Parathyroid adenoma (tissue), 2 donors: ENCODE measurements at regions not wholly inside any gene's neighbourhood (a gene's known extent, or its start where the extent isn't known, plus 50 kb on each side); places are given as distances from the start of the nearest gene placed in this dataset.

Source experiments
- H2AFZ ChIP-seq: fragments of 300-600 bp; sonication (generic); one replicate; pipeline ENCODE4 v1.7.0; 2017; ENCODE audit warnings: antibody characterized with exemption, mild to moderate bottlenecking
- H3K27ac ChIP-seq: fragments of 300-600 bp; sonication (generic); one replicate; pipeline ENCODE4 v1.7.0; 2017
- H3K27me3 ChIP-seq: fragments of 300-600 bp; sonication (generic); one replicate; pipeline ENCODE4 v1.7.0; 2017; ENCODE audit warnings: low read length; ENCODE audit not compliant: control insufficient read depth, insufficient read depth
- H3K36me3 ChIP-seq: fragments of 300-600 bp; sonication (generic); one replicate; pipeline ENCODE4 v1.7.0; 2017; ENCODE audit warnings: low read length; ENCODE audit not compliant: control insufficient read depth, insufficient read depth
- H3K4me1 ChIP-seq: fragments of 300-600 bp; sonication (generic); one replicate; pipeline ENCODE4 v1.7.0; 2017; ENCODE audit warnings: control low read depth
- H3K4me2 ChIP-seq: fragments of 300-600 bp; sonication (generic); one replicate; pipeline ENCODE4 v1.7.0; 2017; ENCODE audit warnings: low read length
- H3K4me3 ChIP-seq: fragments of 300-600 bp; sonication (generic); one replicate; pipeline ENCODE4 v1.7.0; 2017; ENCODE audit warnings: low read depth, low read length
- H3K79me2 ChIP-seq: fragments of 300-600 bp; sonication (generic); one replicate; pipeline ENCODE4 v1.7.0; 2017; ENCODE audit warnings: control low read depth
- H3K9ac ChIP-seq: fragments of 300-600 bp; sonication (generic); one replicate; pipeline ENCODE4 v1.7.0; 2017; ENCODE audit warnings: mild to moderate bottlenecking
- H3K9me3 ChIP-seq: fragments of 300-600 bp; sonication (generic); one replicate; pipeline ENCODE4 v1.7.0; 2017; ENCODE audit warnings: low read length; ENCODE audit not compliant: control insufficient read depth
- TF ChIP-seq, protein P1 (sequence below): fragments of 300-600 bp; sonication (generic); IDR thresholded peaks from one replicate; pipeline ENCODE4 v1.7.0; 2017; ENCODE audit warnings: antibody characterized with exemption, mild to moderate bottlenecking
- donor health status: primary hyperparathyroidism.

DNA sequence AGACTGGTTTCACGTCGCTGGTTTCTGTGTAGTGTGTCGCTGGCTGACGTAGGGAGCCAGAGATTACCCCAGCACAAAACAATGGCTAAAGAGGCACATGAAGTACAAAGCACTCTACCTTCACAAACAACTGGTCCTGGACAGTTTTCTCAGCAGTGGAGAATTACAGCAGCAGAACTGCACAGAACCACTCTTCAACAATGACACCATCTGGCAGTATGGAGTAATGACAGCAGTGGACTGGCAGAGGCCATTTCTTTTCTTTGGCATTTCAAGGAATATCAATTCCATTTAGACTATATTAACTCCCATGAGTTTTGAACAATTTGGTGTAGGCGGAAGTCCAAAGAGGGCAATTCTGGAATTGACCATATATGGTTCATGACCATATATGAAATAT lies 1074.1 kb downstream of the AACS start:
- no peaks in the 10 kb centered on the region for H3K36me3 ChIP-seq
- H3K4me3 ChIP-seq = no peak overlapping the region
- no peak overlapping the region for H3K9ac ChIP-seq
- no peak overlapping the region for H3K4me2 ChIP-seq
- H2AFZ ChIP-seq = no peak overlapping the region
- H3K27me3 ChIP-seq = no peaks in the 10 kb centered on the region
- TF ChIP-seq, protein P1, sequence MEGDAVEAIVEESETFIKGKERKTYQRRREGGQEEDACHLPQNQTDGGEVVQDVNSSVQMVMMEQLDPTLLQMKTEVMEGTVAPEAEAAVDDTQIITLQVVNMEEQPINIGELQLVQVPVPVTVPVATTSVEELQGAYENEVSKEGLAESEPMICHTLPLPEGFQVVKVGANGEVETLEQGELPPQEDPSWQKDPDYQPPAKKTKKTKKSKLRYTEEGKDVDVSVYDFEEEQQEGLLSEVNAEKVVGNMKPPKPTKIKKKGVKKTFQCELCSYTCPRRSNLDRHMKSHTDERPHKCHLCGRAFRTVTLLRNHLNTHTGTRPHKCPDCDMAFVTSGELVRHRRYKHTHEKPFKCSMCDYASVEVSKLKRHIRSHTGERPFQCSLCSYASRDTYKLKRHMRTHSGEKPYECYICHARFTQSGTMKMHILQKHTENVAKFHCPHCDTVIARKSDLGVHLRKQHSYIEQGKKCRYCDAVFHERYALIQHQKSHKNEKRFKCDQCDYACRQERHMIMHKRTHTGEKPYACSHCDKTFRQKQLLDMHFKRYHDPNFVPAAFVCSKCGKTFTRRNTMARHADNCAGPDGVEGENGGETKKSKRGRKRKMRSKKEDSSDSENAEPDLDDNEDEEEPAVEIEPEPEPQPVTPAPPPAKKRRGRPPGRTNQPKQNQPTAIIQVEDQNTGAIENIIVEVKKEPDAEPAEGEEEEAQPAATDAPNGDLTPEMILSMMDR = no peak
- no peaks in the 10 kb centered on the region for H3K9me3 ChIP-seq
- no peaks in the 10 kb centered on the region for H3K79me2 ChIP-seq
- H3K4me1 ChIP-seq = no peaks in the 10 kb centered on the region
- H3K27ac ChIP-seq = no peak overlapping the region

GRCh38 chr12:126144603-126145002 lies 1079.4 kb downstream of the AACS start:
- no peaks in the 10 kb centered on the region for H3K27me3 ChIP-seq
- H3K27ac ChIP-seq = no peak overlapping the region
- H3K9me3 ChIP-seq = no peaks in the 10 kb centered on the region
- no peaks in the 10 kb centered on the region for H3K4me1 ChIP-seq
- H3K36me3 ChIP-seq = no peaks in the 10 kb centered on the region
- H3K79me2 ChIP-seq = no peaks in the 10 kb centered on the region
- no peak overlapping the region for H3K4me3 ChIP-seq
- no peak overlapping the region for H2AFZ ChIP-seq
- no peak overlapping the region for H3K4me2 ChIP-seq
- TF ChIP-seq, protein P1 = no peak
- H3K9ac ChIP-seq = no peak overlapping the region

- Histone ChIP-seq H3K9ac (no peak overlapping the region), H3K9me3 (no peaks in the 10 kb centered on the region), H3K79me2 (no peaks in the 10 kb centered on the region), H2AFZ (no peak overlapping the region), H3K27ac (no peak overlapping the region), H3K27me3 (no peaks in the 10 kb centered on the region), H3K4me1 (no peaks in the 10 kb centered on the region), H3K36me3 (no peaks in the 10 kb centered on the region), H3K4me3 (no peak overlapping the region), H3K4me2 (no peak overlapping the region)
- TF ChIP-seq, protein P1 = no peak
Measured at GRCh38 chr12:126147321-126147720, 1082.1 kb downstream of the AACS start.

GRCh38 chr12:126156806-126157574 lies 1091.8 kb downstream of the AACS start:
- no peaks in the 10 kb centered on the region for H3K79me2 ChIP-seq
- no peaks in the 10 kb centered on the region for H3K36me3 ChIP-seq
- H3K27me3 ChIP-seq = no peaks in the 10 kb centered on the region
- H2AFZ ChIP-seq = no peak overlapping the region
- H3K9ac ChIP-seq = no peak overlapping the region
- H3K27ac ChIP-seq = no peak overlapping the region
- no peaks in the 10 kb centered on the region for H3K9me3 ChIP-seq
- no peak overlapping the region for H3K4me3 ChIP-seq
- TF ChIP-seq, protein P1 = no peak
- no peaks in the 10 kb centered on the region for H3K4me1 ChIP-seq
- H3K4me2 ChIP-seq = no peak overlapping the region

DNA sequence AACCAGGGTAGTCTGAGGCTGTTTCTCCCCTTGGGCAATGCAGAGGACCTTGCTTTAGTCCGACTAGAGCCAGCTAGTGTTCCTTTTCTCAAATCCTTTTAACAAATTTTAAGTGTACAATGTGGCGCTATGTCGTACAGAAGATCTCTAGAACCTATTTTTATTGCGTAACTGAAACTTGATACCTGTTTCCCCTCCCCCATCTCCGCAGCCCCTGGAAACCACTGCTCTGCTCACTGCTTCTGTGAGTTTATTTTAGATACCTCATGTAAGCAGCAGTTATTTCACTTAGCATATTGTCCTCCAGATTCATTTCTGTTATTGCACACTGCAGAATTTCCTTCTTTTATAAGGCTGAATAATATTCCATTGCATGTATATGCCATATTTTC lies 1092.3 kb downstream of the AACS start:
- Histone ChIP-seq H3K27me3 (no peaks in the 10 kb centered on the region), H3K9me3 (no peaks in the 10 kb centered on the region), H2AFZ (no peak overlapping the region), H3K36me3 (no peaks in the 10 kb centered on the region), H3K4me2 (no peak overlapping the region), H3K79me2 (no peaks in the 10 kb centered on the region), H3K4me3 (no peak overlapping the region), H3K9ac (no peak overlapping the region), H3K4me1 (no peaks in the 10 kb centered on the region), H3K27ac (no peak overlapping the region)
- TF ChIP-seq, protein P1 = no peak
